Ovary (tissue), 7 donors: ENCODE measurements at regions not wholly inside any gene's neighbourhood (a gene's known extent, or its start where the extent isn't known, plus 50 kb on each side); places are given as distances from the start of the nearest gene placed in this dataset.

Experiments
- DNase-seq, 5 donors: peaks; one replicate each; pipeline ENCODE4 v3.0.0-alpha.2; 2019 to 2020
- H3K27ac ChIP-seq, 2 donors: fragments of 200-600 bp; one replicate each; pipeline versions ENCODE4 v1.5.1 to v1.8.0; 2019 to 2022
- H3K27me3 ChIP-seq: fragments of 200-600 bp; one replicate; pipeline ENCODE4 v1.8.0; 2022
- H3K36me3 ChIP-seq: fragments of 200-600 bp; sonication (generic); one replicate; pipeline ENCODE4 v1.5.1; 2019
- H3K4me1 ChIP-seq: one replicate; pipeline ENCODE4 v1.8.1; 2013; ENCODE audit warnings: mild to moderate bottlenecking, moderate library complexity; ENCODE audit not compliant: insufficient read depth
- H3K4me3 ChIP-seq: fragments of 200-600 bp; sonication (generic); one replicate; pipeline ENCODE4 v1.5.1; 2017
- H3K9me3 ChIP-seq, 2 donors: fragments of 200-600 bp in 1 of 2; sonication (generic) in 1 of 2; one replicate each; pipeline versions ENCODE4 v1.5.1 to v1.8.1; 2013 to 2019; ENCODE audit warnings: mild to moderate bottlenecking in 1 of 2, moderate library complexity in 1 of 2
- CTCF ChIP-seq, 3 donors: fragments of 450-650 bp in 2 of 3; fragments of 200-600 bp in 1 of 3; IDR thresholded peaks; one replicate each; pipeline versions ENCODE4 v1.5.1 to v1.8.0; 2016 to 2022; ENCODE audit warnings: antibody characterized with exemption in 3 of 3, mild to moderate bottlenecking in 1 of 3
- EP300 ChIP-seq: sonication (generic); formaldehyde crosslinking; IDR thresholded peaks from one replicate; pipeline ENCODE4 v1.6.1; 2017; ENCODE audit warnings: antibody characterized with exemption
- POLR2A ChIP-seq: fragments of 450-650 bp; IDR thresholded peaks from one replicate; pipeline ENCODE4 v1.6.1; 2017; ENCODE audit warnings: antibody characterized with exemption, mild to moderate bottlenecking, moderate library complexity
- WGBS, 3 donors: extraction: QIAGEN DNeasy Blood & Tissue Kit in 1 of 3; methylation state at CpG; one replicate each; pipeline versions ENCODE4 v1.1.5 to v1.1.7; 2013 to 2017; 5-methylcytosine and 5-hydroxymethylcytosine counted together
- intact Hi-C, 4 donors: fragments of 100-400 bp; cut with DNase I; formaldehyde crosslinking; loops; one replicate each; pipeline versions ENCODE4 v1.11.0 to v1.15.1; 2022 to 2023
- donor health status: DM: no; HTN: no; CAD: no; lungs with moderate emphysema.
- donor health status: DM: no; HTN: no; CAD: no.
- donor health status: Bipolar disorder and iron deficiency.
- donor health status: DM: no; HTN: no; CAD: no.
- donor health status: DM: yes; HTN: yes; CAD: no.

DNA sequence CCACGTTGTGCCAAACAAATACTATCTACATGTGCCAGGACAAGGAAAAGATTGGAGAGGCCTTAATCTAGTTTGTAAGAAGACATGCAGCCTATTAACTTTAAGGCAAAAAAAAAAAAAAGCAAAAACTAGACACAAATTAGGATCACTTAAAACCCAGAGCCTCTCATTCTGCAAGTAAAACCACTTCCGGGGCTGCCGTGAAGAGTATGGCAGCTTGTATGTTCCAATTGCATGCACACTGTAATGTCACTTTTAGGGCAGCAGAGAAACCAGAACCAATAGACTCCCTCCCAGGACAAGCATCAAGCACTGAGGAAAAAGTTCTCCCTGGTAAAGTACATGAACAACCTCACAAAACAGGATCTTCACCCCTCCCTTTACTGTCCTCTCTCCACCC is 70.6 kb downstream of the RSL24D1 start:
- H3K27me3 ChIP-seq: no peaks in the 10 kb centered on the region
- H3K9me3 ChIP-seq: no peaks in the 10 kb centered on the region
- no peaks in the 10 kb centered on the region for H3K4me1 ChIP-seq
- no peaks in the 10 kb centered on the region for H3K36me3 ChIP-seq
- no peak overlapping the region for H3K27ac ChIP-seq
- H3K4me3 ChIP-seq: no peak overlapping the region
- intact Hi-C loops: no loop called here
- no peak for DNase-seq
- TF ChIP-seq CTCF (IDR thresholded peaks at IDR 0.05): no peak
- TF ChIP-seq POLR2A: no peak
- no peak for TF ChIP-seq EP300
- 51 to 63% (median 61%) methylated on average over 3 of the region's 3 CpGs for WGBS, 3 donors

GRCh38 chr15:55124616-55125015 is 72.1 kb downstream of the RSL24D1 start:
- no peak for DNase-seq
- intact Hi-C loops: no loop called here
- Histone ChIP-seq H3K27me3 (no peaks in the 10 kb centered on the region), H3K9me3 (no peaks in the 10 kb centered on the region), H3K4me3 (no peak overlapping the region), H3K4me1 (no peaks in the 10 kb centered on the region), H3K27ac (no peak overlapping the region), H3K36me3 (no peaks in the 10 kb centered on the region)
- TF ChIP-seq EP300 (no peak), POLR2A (no peak), CTCF (IDR thresholded peaks at IDR 0.05) (no peak)
- WGBS, 3 donors: 7 to 13% (median 12%) methylated on average over 5 of the region's 5 CpGs

- H3K9me3 ChIP-seq: no peaks in the 10 kb centered on the region
- H3K27ac ChIP-seq: no peak overlapping the region
- H3K4me3 ChIP-seq: no peak overlapping the region
- no peak for DNase-seq
- no peaks in the 10 kb centered on the region for H3K36me3 ChIP-seq
- 60 to 70% (median 64%) methylated on average over 2 of the region's 2 CpGs for WGBS, 3 donors
- intact Hi-C loops: no loop called here
- no peaks in the 10 kb centered on the region for H3K4me1 ChIP-seq
- no peak for TF ChIP-seq CTCF (IDR thresholded peaks at IDR 0.05)
- no peak for TF ChIP-seq POLR2A
- no peak for TF ChIP-seq EP300
- H3K27me3 ChIP-seq: no peaks in the 10 kb centered on the region
Observed at GRCh38 chr15:55118344-55118870, 78.3 kb downstream of the RSL24D1 start.

DNA sequence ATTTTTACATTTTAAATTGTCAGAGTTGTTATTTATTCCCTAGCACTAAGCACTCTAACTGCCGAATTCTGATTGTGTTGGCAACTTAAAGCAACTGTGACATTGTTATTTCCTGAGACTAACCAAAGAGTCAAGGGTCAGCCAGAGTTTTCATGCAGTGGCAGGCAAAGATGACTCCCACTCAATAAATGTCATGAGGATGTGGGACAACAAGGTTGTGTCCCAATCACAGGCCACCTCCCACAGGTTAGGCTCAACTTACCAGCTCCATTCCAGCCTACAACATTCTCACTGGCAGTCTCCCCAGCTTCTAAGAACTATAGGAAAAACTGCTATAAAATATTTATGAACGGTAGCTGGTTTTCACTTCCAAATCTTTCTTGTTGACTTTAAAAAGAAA is 80.1 kb downstream of the RSL24D1 start:
- H3K9me3 ChIP-seq: no peaks in the 10 kb centered on the region
- WGBS, 3 donors: 7 to 21% (median 13%) methylated on average over 2 of the region's 2 CpGs
- TF ChIP-seq CTCF (IDR thresholded peaks at IDR 0.05) (no peak), POLR2A (no peak), EP300 (no peak)

More for the DNA sequence above, 80.1 kb downstream of the RSL24D1 start:
- Histone ChIP-seq H3K36me3 (no peaks in the 10 kb centered on the region), H3K27me3 (no peaks in the 10 kb centered on the region), H3K27ac (no peak overlapping the region), H3K4me1 (no peaks in the 10 kb centered on the region), H3K4me3 (no peak overlapping the region)
- intact Hi-C loops: no loop called here
- no peak for DNase-seq
